SK-N-SH (cell line): ENCODE measurements at regions not wholly inside any gene's neighbourhood (a gene's known extent, or its start where the extent isn't known, plus 50 kb on each side); places are given as distances from the start of the nearest gene placed in this dataset.

ENCODE experiments used
- CTCF ChIA-PET: fragments of 300-600, 350-600 bp; formaldehyde crosslinking; extraction: SDS; loops from one replicate; lab custom pipeline; 2021; lab: Yijun Ruan, JAX
- POLR2A ChIA-PET: fragments of 350-600 bp; sonication (Branson Sonifier 250); formaldehyde crosslinking; extraction: SDS; loops from one replicate; lab custom pipeline; 2020; ENCODE audit warnings: antibody characterized with exemption, inconsistent platforms; lab: Yijun Ruan, JAX
- DNase-seq: peaks from one replicate; pipeline ENCODE4 v3.0.0; 2012
- H2AFZ ChIP-seq: fragments of 200-600 bp; sonication (generic); 2 replicates; pipeline ENCODE4 v1.8.1; 2016; ENCODE audit warnings: antibody characterized with exemption, mild to moderate bottlenecking, low read depth
- H3F3A ChIP-seq: fragments of 200-600 bp; sonication (generic); replicated peaks from 2 replicates; pipeline ENCODE3; 2016; ENCODE audit warnings: antibody characterized with exemption, mild to moderate bottlenecking; ENCODE audit not compliant: insufficient read depth
- H3K27ac ChIP-seq, 2 experiments: fragments of 200-500 bp in 1 of 2; fragments of 200-600 bp in 1 of 2; sonication (Bioruptor generic) in 1 of 2; sonication (generic), shearing (Covaris generic) in 1 of 2; 2 replicates each; pipeline versions ENCODE4 v1.5.1 to v1.6.1; 2014 to 2016; ENCODE audit warnings: low read depth in 2 of 2, inconsistent platforms in 1 of 2, low read length in 1 of 2, mild to moderate bottlenecking in 1 of 2, mixed read lengths in 1 of 2
- H3K27me3 ChIP-seq: fragments of 200-600 bp; sonication (generic), shearing (Covaris generic); 2 replicates; pipeline ENCODE4 v1.6.1; 2016; ENCODE audit warnings: mixed run types; ENCODE audit not compliant: insufficient read depth
- H3K36me3 ChIP-seq, 2 experiments: fragments of 200-500 bp in 1 of 2; fragments of 200-600 bp in 1 of 2; sonication (Bioruptor generic) in 1 of 2; sonication (generic) in 1 of 2; replicated peaks in 1 of 2; 2 replicates each; pipeline versions ENCODE3 to v1.5.1; 2014 to 2016; ENCODE audit warnings: low read length in 1 of 2, mild to moderate bottlenecking in 1 of 2; ENCODE audit not compliant: insufficient read depth in 2 of 2, control insufficient read depth in 1 of 2
- H3K4me1 ChIP-seq, 2 experiments: fragments of 200-500 bp in 1 of 2; fragments of 200-600 bp in 1 of 2; sonication (Bioruptor generic) in 1 of 2; sonication (generic), shearing (Covaris generic) in 1 of 2; 2 replicates each; pipeline versions ENCODE4 v1.5.1 to v1.6.1; 2014 to 2016; ENCODE audit warnings: low read depth in 1 of 2, low read length in 1 of 2, mixed run types in 1 of 2; ENCODE audit not compliant: insufficient read depth in 2 of 2, control insufficient read depth in 1 of 2
- H3K4me2 ChIP-seq: fragments of 200-600 bp; sonication (generic), shearing (Covaris generic); 2 replicates; pipeline ENCODE4 v1.6.1; 2017; ENCODE audit warnings: mixed run types
- H3K4me3 ChIP-seq, 2 experiments: fragments of 200-500 bp in 1 of 2; fragments of 200-600 bp in 1 of 2; sonication (Bioruptor generic) in 1 of 2; sonication (generic), shearing (Covaris generic) in 1 of 2; 2 replicates each; pipeline versions ENCODE4 v1.5.1 to v1.8.1; 2014 to 2016; ENCODE audit warnings: low read depth in 2 of 2, inconsistent platforms in 1 of 2, low read length in 1 of 2, mild to moderate bottlenecking in 1 of 2, mixed read lengths in 1 of 2, moderate library complexity in 1 of 2
- H3K79me2 ChIP-seq: fragments of 200-600 bp; sonication (generic); 2 replicates; pipeline ENCODE4 v1.8.1; 2017; ENCODE audit warnings: mild to moderate bottlenecking; ENCODE audit not compliant: insufficient read depth
- H3K9ac ChIP-seq: fragments of 200-600 bp; sonication (generic); 2 replicates; pipeline ENCODE4 v1.6.1; 2017; ENCODE audit warnings: mixed run types
- H3K9me2 ChIP-seq: fragments of 200-600 bp; sonication (generic); 2 replicates; pipeline ENCODE4 v1.6.1; 2017; ENCODE audit warnings: mixed run types
- H3K9me3 ChIP-seq: fragments of 200-600 bp; sonication (generic); 2 replicates; pipeline ENCODE4 v1.6.1; 2017; ENCODE audit warnings: mixed run types, mild to moderate bottlenecking, moderate library complexity
- H4K20me1 ChIP-seq: fragments of 200-600 bp; sonication (generic); 2 replicates; pipeline ENCODE4 v1.6.1; 2017; ENCODE audit warnings: mild to moderate bottlenecking, mixed run types; ENCODE audit not compliant: insufficient read depth
- CTCF ChIP-seq: fragments of 200-600 bp; sonication (generic); IDR thresholded peaks from 2 replicates; pipeline ENCODE4 v1.6.1; 2017; ENCODE audit warnings: antibody characterized with exemption, mild to moderate bottlenecking, moderate library complexity
- EZH2phosphoT487 ChIP-seq: fragments of 200-600 bp; sonication (generic); IDR thresholded peaks from 2 replicates; pipeline ENCODE4 v1.6.1; 2017; ENCODE audit warnings: low read depth, mixed run types, mild to moderate bottlenecking, antibody characterized with exemption, moderate library complexity, borderline replicate concordance
- FOSL2 ChIP-seq: IDR thresholded peaks from 2 replicates; pipeline ENCODE4 v1.4.0; 2012; ENCODE audit warnings: low read depth, mild to moderate bottlenecking, moderate library complexity, borderline replicate concordance
- FOXJ3 ChIP-seq: sonication (generic); formaldehyde crosslinking; IDR thresholded peaks from 2 replicates; pipeline ENCODE4 v1.5.1; 2020; ENCODE audit warnings: mild to moderate bottlenecking, missing genetic modification reagents
- GABPA ChIP-seq: IDR thresholded peaks from 2 replicates; pipeline ENCODE4 v1.4.0; 2012; ENCODE audit warnings: low read depth, mild to moderate bottlenecking
- GATA2 ChIP-seq: sonication (generic); formaldehyde crosslinking; IDR thresholded peaks from 2 replicates; pipeline ENCODE4 v1.5.0; 2020; ENCODE audit warnings: mild to moderate bottlenecking, missing genetic modification reagents
- IRF3 ChIP-seq: fragments of 150-350 bp; IDR thresholded peaks from 2 replicates; pipeline ENCODE4 v1.6.1; 2016; ENCODE audit warnings: mild to moderate bottlenecking, low read depth, low read length
- MEF2A ChIP-seq: IDR thresholded peaks from 2 replicates; pipeline ENCODE4 v1.4.0; 2012; ENCODE audit warnings: low read depth, borderline replicate concordance
- NRF1 ChIP-seq: IDR thresholded peaks from 2 replicates; pipeline ENCODE4 v1.6.1; 2012; ENCODE audit warnings: low read depth, mild to moderate bottlenecking, low read length
- RAD21 ChIP-seq: IDR thresholded peaks from 2 replicates; pipeline ENCODE4 v1.6.1; 2012; ENCODE audit warnings: mild to moderate bottlenecking, low read length
- RCOR1 ChIP-seq: fragments of 150-350 bp; IDR thresholded peaks from 2 replicates; pipeline ENCODE4 v1.6.1; 2017; ENCODE audit warnings: antibody characterized with exemption, low read length
- REST ChIP-seq: IDR thresholded peaks from 2 replicates; pipeline ENCODE4 v1.6.1; 2012; ENCODE audit warnings: mild to moderate bottlenecking, low read depth, low read length, moderate library complexity
- RXRA ChIP-seq: IDR thresholded peaks from 2 replicates; pipeline ENCODE4 v1.4.0; 2012; ENCODE audit warnings: low read depth, mild to moderate bottlenecking, borderline replicate concordance
- SIN3A ChIP-seq: IDR thresholded peaks from 2 replicates; pipeline ENCODE4 v1.6.1; 2012; ENCODE audit warnings: low read depth, mild to moderate bottlenecking, low read length, moderate library complexity, borderline replicate concordance
- TCF12 ChIP-seq: IDR thresholded peaks from 2 replicates; pipeline ENCODE4 v1.4.0; 2012
- TEAD4 ChIP-seq: IDR thresholded peaks from 2 replicates; pipeline ENCODE4 v1.4.0; 2012; ENCODE audit warnings: mild to moderate bottlenecking, borderline replicate concordance; ENCODE audit not compliant: insufficient read depth
- USF2 ChIP-seq: fragments of 150-350 bp; IDR thresholded peaks from 2 replicates; pipeline ENCODE4 v1.6.1; 2017; ENCODE audit warnings: antibody characterized with exemption, low read length, low read depth, borderline replicate concordance
- WGBS: methylation state at CpG from one replicate; pipeline ENCODE4 v1.1.6; 2017; ENCODE audit warnings: low lambda C conversion rate; 5-methylcytosine and 5-hydroxymethylcytosine counted together
- TF ChIP-seq, protein P1 (sequence below): IDR thresholded peaks from 2 replicates; pipeline ENCODE4 v1.4.0; 2012; ENCODE audit warnings: low read depth
- TF ChIP-seq, protein P2 (sequence below): IDR thresholded peaks from 2 replicates; pipeline ENCODE4 v1.4.0; 2012; ENCODE audit warnings: low read depth, borderline replicate concordance

DNA sequence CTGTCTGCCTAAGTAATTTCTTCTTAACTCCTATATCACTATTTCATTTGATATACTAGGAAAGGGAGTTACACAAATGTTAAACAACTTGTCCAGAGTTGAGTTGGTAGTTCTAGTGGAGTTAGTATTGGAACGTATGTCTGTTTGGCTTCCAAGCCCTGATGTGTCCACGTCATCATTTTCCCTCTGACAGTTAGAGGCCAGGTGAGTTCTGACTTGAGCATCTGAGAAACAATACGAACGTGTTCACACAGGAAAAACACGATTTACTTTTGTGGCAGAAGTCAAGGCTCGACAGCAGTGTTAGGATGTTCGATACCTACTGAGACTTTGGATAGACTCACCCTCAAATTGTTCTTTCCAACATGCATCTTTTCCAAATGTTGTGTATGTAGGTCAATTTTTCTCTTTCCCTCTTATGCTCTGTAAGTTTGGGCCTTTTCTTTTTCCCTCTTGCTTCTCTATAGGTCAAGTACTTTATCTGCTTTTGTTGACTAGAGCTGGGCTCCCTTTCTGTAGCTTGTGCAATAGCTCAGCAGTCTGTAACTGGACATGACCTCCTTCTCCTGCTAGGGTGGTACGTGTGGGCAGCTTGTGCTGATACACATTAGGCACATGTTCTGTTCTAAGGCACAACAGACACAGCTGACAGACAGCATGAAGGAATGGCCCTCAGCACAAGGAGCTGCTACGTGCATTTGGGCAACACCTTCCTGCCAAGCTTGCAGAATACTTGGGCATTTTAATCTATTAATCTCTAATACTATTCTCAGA is 222.9 kb downstream of the PTEN start:
- TF ChIP-seq GABPA, result no peak
- no peak for TF ChIP-seq USF2
- TF ChIP-seq, protein P1, sequence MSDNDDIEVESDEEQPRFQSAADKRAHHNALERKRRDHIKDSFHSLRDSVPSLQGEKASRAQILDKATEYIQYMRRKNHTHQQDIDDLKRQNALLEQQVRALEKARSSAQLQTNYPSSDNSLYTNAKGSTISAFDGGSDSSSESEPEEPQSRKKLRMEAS, result no peak
- no peak for TF ChIP-seq REST
- TF ChIP-seq CTCF, result no peak
- no peak for TF ChIP-seq RCOR1
- TF ChIP-seq NRF1, result no peak
- no peak for TF ChIP-seq EZH2phosphoT487
- no peak for TF ChIP-seq GATA2 (CRISPR knock-in tag)
- no peak for TF ChIP-seq SIN3A
- TF ChIP-seq FOXJ3 (CRISPR knock-in tag), result no peak
- TF ChIP-seq FOSL2, result no peak
- TF ChIP-seq, protein P2, sequence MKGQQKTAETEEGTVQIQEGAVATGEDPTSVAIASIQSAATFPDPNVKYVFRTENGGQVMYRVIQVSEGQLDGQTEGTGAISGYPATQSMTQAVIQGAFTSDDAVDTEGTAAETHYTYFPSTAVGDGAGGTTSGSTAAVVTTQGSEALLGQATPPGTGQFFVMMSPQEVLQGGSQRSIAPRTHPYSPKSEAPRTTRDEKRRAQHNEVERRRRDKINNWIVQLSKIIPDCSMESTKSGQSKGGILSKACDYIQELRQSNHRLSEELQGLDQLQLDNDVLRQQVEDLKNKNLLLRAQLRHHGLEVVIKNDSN, result no peak
- no peak for TF ChIP-seq TCF12
- no peak for TF ChIP-seq RXRA
- TF ChIP-seq RAD21, result no peak
- no peak for TF ChIP-seq TEAD4
- TF ChIP-seq IRF3, result no peak
- no peak for TF ChIP-seq MEF2A
- Histone ChIP-seq H2AFZ (no peak overlapping the region), H3K36me3 (no peaks in the 10 kb centered on the region), H3K27ac (no peak overlapping the region), H3K9me3 (no peaks in the 10 kb centered on the region), H3K27me3 (no peaks in the 10 kb centered on the region), H3K9ac (no peak overlapping the region), H3K4me3 (no peak overlapping the region), H3K9me2 (no peaks in the 10 kb centered on the region), H3K79me2 (no peaks in the 10 kb centered on the region), H4K20me1 (no peaks in the 10 kb centered on the region), H3K4me1 (peaks cover 0 to 7% of the 10 kb centered on the region in 2 experiments; a peak in 2 of 4 replicates), H3F3A (no peaks in the 10 kb centered on the region), H3K4me2 (no peak overlapping the region)
- 86% methylated on average over 9 of the region's 9 CpGs for WGBS
- ChIA-PET POLR2A (no interaction called here), CTCF (interaction anchor here (0.9 to 1.2 kb wide), 3 partner anchors 10 to 23 kb away, joined by 3 to 4 read pairs (median 3); no protein-coding TSS in a partner anchor)
- no peak for DNase-seq
